ENCODE measurements at regions not wholly inside any gene's neighbourhood (a gene's known extent, or its start where the extent isn't known, plus 50 kb on each side); places are given as distances from the start of the nearest gene placed in this dataset.

DNA sequence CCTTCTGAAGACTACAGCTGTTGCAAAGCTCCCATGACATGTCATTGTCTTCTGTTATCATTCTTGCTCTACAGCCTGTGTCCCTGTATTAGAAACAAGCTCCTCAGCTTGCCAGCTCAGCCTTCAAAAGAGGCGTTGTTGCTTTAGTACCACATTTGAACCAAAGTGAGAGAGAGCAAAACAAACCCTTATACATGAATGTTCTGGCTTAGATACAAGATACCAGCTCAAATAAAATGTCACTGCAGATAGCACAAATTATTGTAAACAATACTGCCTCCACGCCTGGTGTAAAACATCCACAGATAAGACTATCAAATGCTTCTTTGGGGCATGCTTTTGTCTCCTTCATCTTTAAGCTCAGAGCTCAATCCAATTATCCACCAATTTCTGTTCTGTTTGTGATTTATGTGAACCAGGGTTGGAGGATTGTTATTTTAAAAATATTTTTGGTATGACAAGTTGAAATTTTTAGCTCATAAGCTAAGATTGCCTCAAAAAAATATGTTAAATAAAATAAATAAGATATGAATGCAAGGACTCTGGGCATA is 403.6 kb upstream of the CDIN1 start:
- H3K27me3 ChIP-seq (ENCODE audit: insufficient read depth, low read depth, low read length) = no peaks in the 10 kb centered on the region
- H3K36me3 ChIP-seq (ENCODE audit: insufficient read depth, low read length) = no peaks in the 10 kb centered on the region
- TF ChIP-seq EP300 (conservative IDR thresholded peaks at IDR 0.05; ENCODE audit: poor library complexity, severe bottlenecking) = no peak
- TF ChIP-seq EZH2 (IDR thresholded peaks at IDR 0.05; ENCODE audit: borderline replicate concordance, insufficient read depth, low read length, poor library complexity, severe bottlenecking) = no peak
- TF ChIP-seq RAD21 (conservative IDR thresholded peaks at IDR 0.05) = no peak
- TF ChIP-seq TAF1 (IDR thresholded peaks at IDR 0.05; ENCODE audit: low read depth) = no peak
- TF ChIP-seq POLR2AphosphoS5 (IDR thresholded peaks at IDR 0.05) = no peak
- no peak for TF ChIP-seq MXI1 (conservative IDR thresholded peaks at IDR 0.05; ENCODE audit: poor library complexity, severe bottlenecking)
- no peak for TF ChIP-seq SMC3 (conservative IDR thresholded peaks at IDR 0.05; ENCODE audit: poor library complexity)
- TF ChIP-seq, protein P1, sequence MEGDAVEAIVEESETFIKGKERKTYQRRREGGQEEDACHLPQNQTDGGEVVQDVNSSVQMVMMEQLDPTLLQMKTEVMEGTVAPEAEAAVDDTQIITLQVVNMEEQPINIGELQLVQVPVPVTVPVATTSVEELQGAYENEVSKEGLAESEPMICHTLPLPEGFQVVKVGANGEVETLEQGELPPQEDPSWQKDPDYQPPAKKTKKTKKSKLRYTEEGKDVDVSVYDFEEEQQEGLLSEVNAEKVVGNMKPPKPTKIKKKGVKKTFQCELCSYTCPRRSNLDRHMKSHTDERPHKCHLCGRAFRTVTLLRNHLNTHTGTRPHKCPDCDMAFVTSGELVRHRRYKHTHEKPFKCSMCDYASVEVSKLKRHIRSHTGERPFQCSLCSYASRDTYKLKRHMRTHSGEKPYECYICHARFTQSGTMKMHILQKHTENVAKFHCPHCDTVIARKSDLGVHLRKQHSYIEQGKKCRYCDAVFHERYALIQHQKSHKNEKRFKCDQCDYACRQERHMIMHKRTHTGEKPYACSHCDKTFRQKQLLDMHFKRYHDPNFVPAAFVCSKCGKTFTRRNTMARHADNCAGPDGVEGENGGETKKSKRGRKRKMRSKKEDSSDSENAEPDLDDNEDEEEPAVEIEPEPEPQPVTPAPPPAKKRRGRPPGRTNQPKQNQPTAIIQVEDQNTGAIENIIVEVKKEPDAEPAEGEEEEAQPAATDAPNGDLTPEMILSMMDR (IDR thresholded peaks at IDR 0.05; ENCODE audit: poor library complexity, severe bottlenecking) = no peak
- TF ChIP-seq, protein P2, sequence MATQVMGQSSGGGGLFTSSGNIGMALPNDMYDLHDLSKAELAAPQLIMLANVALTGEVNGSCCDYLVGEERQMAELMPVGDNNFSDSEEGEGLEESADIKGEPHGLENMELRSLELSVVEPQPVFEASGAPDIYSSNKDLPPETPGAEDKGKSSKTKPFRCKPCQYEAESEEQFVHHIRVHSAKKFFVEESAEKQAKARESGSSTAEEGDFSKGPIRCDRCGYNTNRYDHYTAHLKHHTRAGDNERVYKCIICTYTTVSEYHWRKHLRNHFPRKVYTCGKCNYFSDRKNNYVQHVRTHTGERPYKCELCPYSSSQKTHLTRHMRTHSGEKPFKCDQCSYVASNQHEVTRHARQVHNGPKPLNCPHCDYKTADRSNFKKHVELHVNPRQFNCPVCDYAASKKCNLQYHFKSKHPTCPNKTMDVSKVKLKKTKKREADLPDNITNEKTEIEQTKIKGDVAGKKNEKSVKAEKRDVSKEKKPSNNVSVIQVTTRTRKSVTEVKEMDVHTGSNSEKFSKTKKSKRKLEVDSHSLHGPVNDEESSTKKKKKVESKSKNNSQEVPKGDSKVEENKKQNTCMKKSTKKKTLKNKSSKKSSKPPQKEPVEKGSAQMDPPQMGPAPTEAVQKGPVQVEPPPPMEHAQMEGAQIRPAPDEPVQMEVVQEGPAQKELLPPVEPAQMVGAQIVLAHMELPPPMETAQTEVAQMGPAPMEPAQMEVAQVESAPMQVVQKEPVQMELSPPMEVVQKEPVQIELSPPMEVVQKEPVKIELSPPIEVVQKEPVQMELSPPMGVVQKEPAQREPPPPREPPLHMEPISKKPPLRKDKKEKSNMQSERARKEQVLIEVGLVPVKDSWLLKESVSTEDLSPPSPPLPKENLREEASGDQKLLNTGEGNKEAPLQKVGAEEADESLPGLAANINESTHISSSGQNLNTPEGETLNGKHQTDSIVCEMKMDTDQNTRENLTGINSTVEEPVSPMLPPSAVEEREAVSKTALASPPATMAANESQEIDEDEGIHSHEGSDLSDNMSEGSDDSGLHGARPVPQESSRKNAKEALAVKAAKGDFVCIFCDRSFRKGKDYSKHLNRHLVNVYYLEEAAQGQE (IDR thresholded peaks at IDR 0.05; ENCODE audit: borderline replicate concordance) = no peak
- no peaks in the 10 kb centered on the region for H3K79me2 ChIP-seq (replicated peaks; ENCODE audit: insufficient read depth, low read length)
- H3K9me3 ChIP-seq (ENCODE audit: low read length) = no peaks in the 10 kb centered on the region
- no peaks in the 10 kb centered on the region for H3K9me2 ChIP-seq (ENCODE audit: insufficient read depth, low read length)
- no peak overlapping the region for H2AFZ ChIP-seq (ENCODE audit: low read depth, low read length)
- no peaks in the 10 kb centered on the region for H3F3A ChIP-seq (ENCODE audit: insufficient read depth, low read length, poor library complexity, severe bottlenecking)
- H3K9ac ChIP-seq (ENCODE audit: low read length) = no peak overlapping the region
- peak overlapping the region; percentile 7 for H3K4me2 ChIP-seq (ENCODE audit: low read length)
- H4K20me1 ChIP-seq (ENCODE audit: insufficient read depth) = no peaks in the 10 kb centered on the region
- no peak overlapping the region for H3K4me3 ChIP-seq (ENCODE audit: low read length)
- no peak overlapping the region for H3K27ac ChIP-seq (ENCODE audit: low read length)

DNA sequence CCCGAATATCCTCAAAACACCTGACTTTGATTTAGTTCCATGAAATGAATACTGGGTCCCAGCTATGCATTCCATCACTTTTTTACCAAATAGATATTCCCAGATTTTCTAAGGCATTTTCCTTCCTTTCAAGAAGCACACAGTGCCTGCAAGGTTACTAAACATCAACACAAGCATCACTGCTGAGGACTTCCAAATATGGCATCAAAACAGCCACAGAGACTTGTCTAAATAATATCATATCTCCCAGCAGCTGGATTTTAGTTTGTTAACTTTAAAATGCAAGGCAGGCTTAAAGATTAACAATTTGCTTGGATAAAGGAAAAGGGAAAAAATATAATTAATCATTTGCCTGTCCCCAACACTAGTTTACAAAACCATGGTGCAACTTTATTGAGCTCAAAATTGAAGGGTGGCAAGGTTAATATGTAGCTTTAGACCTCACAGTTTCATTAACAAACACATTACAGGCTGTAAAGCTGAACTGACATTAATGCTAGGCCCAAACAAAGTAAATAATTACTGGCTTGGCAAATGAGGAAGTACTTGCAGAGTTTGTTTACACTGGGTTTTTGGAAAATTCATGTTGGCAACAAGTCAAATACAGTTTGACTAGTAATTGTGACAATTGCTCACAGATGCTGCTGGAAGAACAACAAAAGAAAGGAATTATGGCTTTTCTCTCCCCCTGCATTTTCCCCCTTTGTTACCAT is 401.7 kb upstream of the CDIN1 start:
- H3K36me3 ChIP-seq (ENCODE audit: insufficient read depth, low read length) = no peaks in the 10 kb centered on the region
- TF ChIP-seq SMC3 (conservative IDR thresholded peaks at IDR 0.05; ENCODE audit: poor library complexity) (no peak), EP300 (conservative IDR thresholded peaks at IDR 0.05; ENCODE audit: poor library complexity, severe bottlenecking) (no peak), EZH2 (IDR thresholded peaks at IDR 0.05; ENCODE audit: borderline replicate concordance, insufficient read depth, low read length, poor library complexity, severe bottlenecking) (no peak), RAD21 (conservative IDR thresholded peaks at IDR 0.05) (no peak), MXI1 (conservative IDR thresholded peaks at IDR 0.05; ENCODE audit: poor library complexity, severe bottlenecking) (no peak), TAF1 (IDR thresholded peaks at IDR 0.05; ENCODE audit: low read depth) (no peak), POLR2AphosphoS5 (IDR thresholded peaks at IDR 0.05) (no peak)
- TF ChIP-seq, protein P1 (IDR thresholded peaks at IDR 0.05; ENCODE audit: poor library complexity, severe bottlenecking) = no peak
- TF ChIP-seq, protein P2 (IDR thresholded peaks at IDR 0.05; ENCODE audit: borderline replicate concordance) = no peak
- H3K4me2 ChIP-seq (ENCODE audit: low read length) = no peak overlapping the region
- no peaks in the 10 kb centered on the region for H3F3A ChIP-seq (ENCODE audit: insufficient read depth, low read length, poor library complexity, severe bottlenecking)
- H2AFZ ChIP-seq (ENCODE audit: low read depth, low read length) = no peak overlapping the region
- no peak overlapping the region for H3K9ac ChIP-seq (ENCODE audit: low read length)
- no peak overlapping the region for H3K4me3 ChIP-seq (ENCODE audit: low read length)
- H3K9me3 ChIP-seq (ENCODE audit: low read length) = no peaks in the 10 kb centered on the region
- H4K20me1 ChIP-seq (ENCODE audit: insufficient read depth) = no peaks in the 10 kb centered on the region
- no peaks in the 10 kb centered on the region for H3K9me2 ChIP-seq (ENCODE audit: insufficient read depth, low read length)
- H3K79me2 ChIP-seq (replicated peaks; ENCODE audit: insufficient read depth, low read length) = no peaks in the 10 kb centered on the region
- H3K27ac ChIP-seq (ENCODE audit: low read length) = no peak overlapping the region
- no peaks in the 10 kb centered on the region for H3K27me3 ChIP-seq (ENCODE audit: insufficient read depth, low read depth, low read length)

Data from neural cell (in vitro differentiated cells).